SK-N-SH (cell line): ENCODE measurements at regions not wholly inside any gene's neighbourhood (a gene's known extent, or its start where the extent isn't known, plus 50 kb on each side); places are given as distances from the start of the nearest gene placed in this dataset.
"Not testable (repeated sequence)": the region's sequence is repeated elsewhere in the genome, so short reads cannot be mapped to it uniquely, and the experiment has no call there.

Experiments used
- NFIC ChIP-seq: IDR thresholded peaks from 2 replicates; pipeline ENCODE4 v1.4.0; 2012; ENCODE audit warnings: borderline replicate concordance
- POLR2AphosphoS5 ChIP-seq: IDR thresholded peaks from 2 replicates; pipeline ENCODE4 v1.6.1; 2012; ENCODE audit warnings: low read depth, low read length
- RAD21 ChIP-seq: IDR thresholded peaks from 2 replicates; pipeline ENCODE4 v1.6.1; 2012; ENCODE audit warnings: mild to moderate bottlenecking, low read length
- RCOR1 ChIP-seq: fragments of 150-350 bp; IDR thresholded peaks from 2 replicates; pipeline ENCODE4 v1.6.1; 2017; ENCODE audit warnings: antibody characterized with exemption, low read length
- SIN3A ChIP-seq: IDR thresholded peaks from 2 replicates; pipeline ENCODE4 v1.6.1; 2012; ENCODE audit warnings: low read depth, mild to moderate bottlenecking, low read length, moderate library complexity, borderline replicate concordance
- SMC3 ChIP-seq: IDR thresholded peaks from 2 replicates; pipeline ENCODE4 v1.6.1; 2012; ENCODE audit warnings: low read depth, low read length, improper control_type of control experiment
- YY1 ChIP-seq: IDR thresholded peaks from 2 replicates; pipeline ENCODE4 v1.4.0; 2012; ENCODE audit warnings: low read depth, mild to moderate bottlenecking

DNA sequence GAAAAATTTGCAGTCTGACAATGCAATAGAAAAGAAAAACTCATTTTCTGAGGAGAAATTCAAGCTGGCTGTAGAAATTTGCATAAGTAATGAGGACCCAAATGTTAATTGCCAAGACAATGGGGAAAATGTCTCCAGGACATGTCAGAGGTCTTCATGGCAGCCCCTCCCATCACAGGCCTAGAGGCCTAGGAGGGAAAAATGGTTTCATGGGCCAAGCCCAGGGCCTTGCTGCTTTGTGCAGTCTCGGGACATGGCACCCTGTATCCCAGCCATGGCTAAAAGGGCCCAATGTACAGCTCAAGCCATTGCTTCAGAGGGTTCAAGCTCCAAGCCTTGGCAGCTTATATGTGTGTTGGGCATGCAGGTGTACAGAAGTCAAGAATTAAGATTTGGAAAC is 244.9 kb upstream of the ZFP42 start:
- not testable (repeated sequence) for TF ChIP-seq RCOR1, POLR2AphosphoS5, SIN3A, NFIC, SMC3, YY1, RAD21
